SHP77 (cell line): ENCODE measurements at regions not wholly inside any gene's neighbourhood (a gene's known extent, or its start where the extent isn't known, plus 50 kb on each side); places are given as distances from the start of the nearest gene placed in this dataset.

Experiments used
- DNase-seq, 2 experiments: peaks; one replicate each; lab custom pipeline; 2025; lab: John Stamatoyannopoulos, UW

DNA sequence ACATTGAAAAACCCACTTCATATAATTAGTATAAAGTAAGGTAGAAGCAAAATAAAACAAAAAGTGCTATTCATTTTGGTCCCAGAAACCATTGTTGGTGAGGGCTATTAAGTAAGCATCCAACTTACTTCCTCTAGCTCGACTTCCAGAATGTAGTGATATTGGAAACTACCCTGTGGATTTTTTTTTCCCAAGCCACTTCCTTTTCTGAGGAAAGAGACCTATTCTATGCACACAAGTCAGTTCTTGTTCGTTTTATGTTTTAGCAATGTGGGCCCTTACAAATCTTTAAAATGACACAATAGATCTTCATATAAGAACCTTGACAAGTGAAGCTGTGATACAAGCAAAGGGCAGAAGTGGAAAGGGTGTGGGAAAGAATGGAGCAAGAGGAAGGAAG, 402.0 kb upstream of the TBL1XR1 start:
- no peak for DNase-seq

DNA sequence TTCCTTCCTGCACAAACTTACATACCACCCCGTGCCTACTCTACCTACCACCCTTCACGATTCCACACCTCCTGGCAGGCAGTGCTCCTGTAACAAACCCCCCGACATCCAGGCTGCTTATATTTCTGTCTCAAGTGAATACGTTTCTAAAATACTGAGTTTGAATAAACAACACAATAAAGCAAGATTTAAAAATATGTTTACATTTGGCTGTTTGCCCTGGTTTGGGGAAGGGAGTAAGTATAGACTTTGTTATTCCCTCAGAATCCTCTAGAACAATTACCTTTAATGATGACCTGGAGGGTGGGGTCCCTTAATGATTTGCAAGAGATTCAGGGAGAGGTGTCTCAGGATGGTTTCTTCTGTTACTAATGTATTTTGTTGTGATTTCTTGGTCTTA, 402.6 kb upstream of the TBL1XR1 start:
- no peak for DNase-seq

DNA sequence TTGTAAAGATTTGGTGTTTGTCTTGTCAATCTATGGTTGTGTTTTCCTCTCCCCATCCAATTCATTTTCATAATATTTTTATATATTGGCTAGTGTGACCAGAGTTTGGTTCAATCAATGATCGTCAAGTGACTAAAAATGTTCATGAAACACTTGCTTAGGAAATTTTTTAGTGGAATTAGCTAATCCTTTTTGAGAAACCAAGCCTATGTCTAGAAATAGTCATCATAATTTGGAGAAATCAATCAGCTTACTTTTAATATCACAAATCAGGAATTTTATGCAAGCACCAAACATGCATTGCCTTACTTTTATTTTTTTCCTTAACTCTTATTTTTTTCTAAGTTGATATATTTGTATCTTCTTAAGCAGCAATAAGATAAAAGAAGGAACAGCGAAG, 403.1 kb upstream of the TBL1XR1 start:
- no peak for DNase-seq

DNA sequence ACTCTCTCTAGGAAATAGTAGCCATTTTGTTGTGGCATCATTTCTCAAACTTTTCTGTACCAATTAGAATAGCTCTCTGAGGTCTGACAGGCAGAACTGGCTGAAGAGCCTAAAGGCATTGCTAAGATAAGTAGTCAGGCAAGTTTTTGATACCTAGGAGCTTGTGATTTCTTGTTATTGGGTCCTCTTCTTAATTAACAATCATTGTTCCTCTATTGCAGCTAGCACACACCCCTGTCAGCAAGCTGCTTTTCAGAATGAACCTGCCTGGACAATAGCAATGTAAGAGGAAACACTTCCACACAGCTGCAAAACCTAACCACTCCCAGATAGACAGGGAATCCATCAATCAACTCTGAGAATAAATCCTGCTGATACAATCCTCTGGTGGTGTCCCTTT, 403.9 kb upstream of the TBL1XR1 start:
- no peak for DNase-seq

DNA sequence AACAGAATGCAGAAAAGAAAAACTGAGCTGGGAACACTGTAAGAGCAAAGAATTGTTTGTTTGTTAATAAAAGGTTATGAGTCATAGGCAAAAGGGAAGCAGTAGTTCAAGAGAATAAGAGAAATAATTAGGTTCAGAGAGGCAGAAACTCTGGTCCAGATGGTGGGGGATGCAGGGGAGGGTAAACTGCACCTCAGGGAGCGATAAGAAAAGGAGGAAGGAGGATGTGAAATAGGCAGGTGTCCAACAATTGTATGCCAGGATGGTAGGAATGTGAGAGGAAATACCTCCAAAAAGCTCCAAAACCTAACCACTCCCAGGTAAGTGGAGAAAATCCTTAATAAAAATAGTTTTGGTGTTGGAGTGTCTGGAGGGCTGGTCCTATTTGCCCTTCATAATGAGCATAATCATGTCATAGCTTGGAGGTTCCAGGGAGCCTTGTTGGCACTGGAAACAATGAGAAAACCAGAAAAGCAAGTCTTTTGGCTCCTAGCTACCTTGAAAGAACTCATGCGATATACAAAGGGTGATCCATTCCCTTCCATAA, 405.4 kb upstream of the TBL1XR1 start:
- no peak for DNase-seq

DNA sequence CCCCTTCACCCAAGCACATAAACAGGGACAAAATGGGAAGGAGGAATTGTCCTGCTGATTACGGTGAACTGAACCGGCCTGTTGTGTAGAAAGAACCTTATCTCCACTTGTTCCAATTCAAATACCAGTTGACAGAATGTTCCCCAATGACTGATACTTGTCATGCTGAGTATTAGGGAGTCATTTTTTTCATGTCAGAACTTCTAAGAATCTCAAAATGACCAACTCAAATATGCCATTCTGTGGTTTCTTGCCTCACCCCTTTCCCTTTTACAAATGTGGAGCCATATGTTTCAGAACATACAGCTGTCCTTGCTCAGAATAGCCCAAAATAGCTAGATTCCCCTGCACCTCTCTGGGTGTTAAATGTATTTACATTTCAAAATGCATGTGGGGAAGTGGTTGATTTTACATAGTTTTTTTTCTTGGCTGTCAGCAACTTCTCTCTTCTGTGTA, 405.9 kb upstream of the TBL1XR1 start:
- DNase-seq, result no peak

DNA sequence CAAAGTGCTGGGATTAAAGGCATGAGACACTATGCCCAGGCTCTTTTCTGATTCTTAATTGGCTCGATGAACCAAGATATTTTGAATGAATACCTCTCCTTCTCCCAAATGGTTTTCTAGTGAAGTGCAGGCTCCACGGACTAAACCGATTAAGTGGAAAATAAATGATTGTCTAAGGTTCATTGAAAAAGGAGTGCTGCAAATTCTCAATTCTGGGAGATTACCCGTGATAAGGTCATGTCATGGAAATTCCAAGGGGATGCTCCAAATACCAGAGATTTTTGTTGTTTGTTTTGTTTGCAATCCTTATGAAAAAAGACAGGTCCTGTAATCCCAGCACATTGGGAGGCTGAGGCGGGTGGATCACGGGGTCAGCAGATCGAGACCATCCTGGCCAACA, 406.9 kb upstream of the TBL1XR1 start:
- DNase-seq, result no peak

DNA sequence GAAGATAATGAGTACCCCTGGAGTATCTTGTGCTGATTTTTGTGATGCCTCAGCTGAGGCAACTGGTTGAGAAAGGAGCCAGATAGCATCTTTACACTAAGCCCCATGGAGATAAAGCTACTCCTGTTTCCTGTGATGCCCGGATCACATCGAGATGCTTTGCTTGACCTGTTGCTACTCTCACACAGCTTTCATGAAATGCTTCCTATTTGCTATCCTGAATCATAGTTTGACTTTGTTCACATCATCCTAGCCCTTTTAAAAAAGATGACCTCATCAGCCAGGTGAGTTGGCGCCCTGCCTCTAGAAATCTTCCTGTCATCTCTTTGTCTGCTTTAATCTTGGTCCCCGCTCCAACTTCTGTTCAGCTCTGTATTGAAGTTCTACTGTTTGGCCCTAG, 409.6 kb upstream of the TBL1XR1 start:
- DNase-seq, result peak; percentile 58 to 72

DNA sequence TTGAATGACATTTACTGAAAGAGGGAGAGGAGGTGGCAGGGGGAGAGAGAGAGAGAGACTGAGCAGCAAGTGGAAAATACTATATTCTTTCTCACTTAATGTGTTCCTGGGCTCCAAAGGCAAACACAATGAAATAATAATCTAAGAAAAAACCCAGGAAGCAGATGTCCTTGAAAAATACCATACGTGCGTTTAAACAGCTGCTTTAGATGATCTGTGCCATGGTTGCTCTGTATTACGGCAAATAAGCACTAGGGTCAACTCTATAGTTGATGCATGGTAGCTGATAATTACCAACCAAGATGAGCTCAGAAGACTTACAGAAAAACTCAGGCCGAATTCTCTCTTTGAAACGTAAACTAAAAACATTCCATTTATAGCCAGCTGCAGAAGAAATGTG, 410.3 kb upstream of the TBL1XR1 start:
- DNase-seq, result peak; percentile 53 to 66

DNA sequence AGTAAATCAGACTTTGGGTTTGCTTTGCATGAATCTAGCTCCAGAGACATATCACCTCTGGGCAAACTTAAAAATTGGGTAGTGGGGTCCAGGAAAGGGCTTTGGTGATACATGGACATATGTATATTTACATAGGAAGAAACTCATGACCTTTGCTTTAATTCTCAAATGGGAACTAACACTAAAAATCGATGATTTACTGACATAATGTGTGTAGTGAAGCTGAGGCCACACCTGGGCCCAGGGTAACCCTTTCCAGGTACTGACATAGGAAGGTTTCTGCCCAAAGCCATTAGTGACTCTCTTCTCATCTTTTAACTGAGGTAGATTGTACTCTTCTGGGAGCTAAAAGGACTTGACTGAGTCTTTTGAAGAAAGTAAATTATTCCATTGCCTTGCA, 411.2 kb upstream of the TBL1XR1 start:
- DNase-seq, result no peak

DNA sequence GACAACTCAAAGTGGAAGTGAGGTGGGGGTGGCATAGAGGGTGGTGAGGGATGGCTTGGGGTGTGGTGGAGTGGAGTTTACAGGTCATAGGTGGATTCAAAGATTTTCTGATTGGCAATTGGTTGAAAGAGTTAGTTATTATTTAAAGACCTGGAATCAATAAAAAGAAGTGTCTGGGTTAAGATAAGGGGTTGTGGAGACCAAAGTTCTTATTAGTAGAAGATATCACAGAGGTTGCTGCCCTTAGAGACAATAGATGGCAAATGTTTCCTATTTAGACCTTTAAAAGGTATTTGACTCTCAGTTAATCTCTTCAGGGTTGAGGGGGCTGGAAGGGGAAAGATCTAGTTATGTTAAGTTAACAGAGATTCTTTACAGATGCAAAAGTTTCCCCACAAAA, 412.3 kb upstream of the TBL1XR1 start:
- DNase-seq, result no peak

DNA sequence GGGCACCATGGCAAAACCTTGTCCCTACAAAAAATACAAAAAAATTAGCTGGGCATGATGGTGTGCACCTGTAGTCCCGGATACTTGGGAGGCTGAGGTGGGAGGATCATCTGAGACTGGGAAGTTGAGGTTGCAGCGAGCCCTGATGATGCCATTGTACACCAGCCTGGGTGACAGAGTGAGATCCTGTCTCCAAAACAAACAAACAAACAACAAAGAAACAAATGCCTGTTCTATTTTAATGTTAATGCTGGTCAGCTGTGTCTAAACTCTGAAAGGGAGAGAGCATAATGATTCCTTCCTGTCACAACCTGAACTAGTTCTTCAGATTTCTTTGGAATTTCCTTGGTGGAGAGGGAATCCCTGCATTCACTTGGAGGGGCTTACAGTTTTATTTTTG, 413.0 kb upstream of the TBL1XR1 start:
- DNase-seq, result no peak

DNA sequence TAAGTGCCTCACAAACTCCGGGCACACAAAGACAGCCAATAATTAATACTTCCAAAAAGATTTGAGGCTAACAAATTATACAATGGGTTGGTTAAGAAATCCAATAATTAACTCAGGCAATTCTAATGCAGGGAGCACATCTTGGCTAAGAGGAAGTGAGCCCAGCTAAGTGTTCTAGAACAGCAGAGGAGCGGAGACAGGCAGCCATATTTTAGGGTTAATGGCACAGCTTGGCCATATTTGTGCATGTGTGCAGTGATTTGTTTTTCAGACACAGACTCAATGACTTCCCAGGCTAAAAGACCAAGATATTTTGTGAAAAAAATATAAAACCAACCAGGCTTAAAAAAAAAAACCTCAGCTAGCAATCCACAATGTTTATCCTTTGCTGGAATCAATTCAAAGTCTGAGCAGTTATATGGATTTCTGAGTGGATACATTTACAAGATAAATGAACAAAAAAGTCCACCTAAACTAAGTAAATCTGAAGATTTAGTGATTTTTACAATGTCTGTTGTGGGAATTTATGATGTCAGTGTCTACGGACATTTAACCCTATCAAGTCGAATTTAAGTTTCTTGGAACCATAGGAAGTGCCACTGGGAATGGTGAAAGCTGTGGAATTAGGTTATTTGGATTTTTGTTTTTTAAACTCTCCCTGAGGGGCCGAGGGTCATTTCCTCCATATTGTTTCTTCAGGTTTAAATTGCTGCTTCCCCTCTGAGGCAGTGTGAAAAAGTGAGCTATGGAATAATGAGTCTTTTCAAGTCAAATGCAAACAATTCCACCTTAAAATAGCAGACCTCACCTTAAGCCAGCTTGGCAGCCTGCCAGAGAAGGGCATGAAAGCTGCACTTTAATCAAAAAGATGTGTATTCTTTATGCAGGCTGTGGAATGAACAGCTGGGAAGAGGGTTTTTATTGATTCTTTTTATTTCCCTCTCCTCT, 413.7 kb upstream of the TBL1XR1 start:
- peak; percentile 64 to 83 for DNase-seq

DNA sequence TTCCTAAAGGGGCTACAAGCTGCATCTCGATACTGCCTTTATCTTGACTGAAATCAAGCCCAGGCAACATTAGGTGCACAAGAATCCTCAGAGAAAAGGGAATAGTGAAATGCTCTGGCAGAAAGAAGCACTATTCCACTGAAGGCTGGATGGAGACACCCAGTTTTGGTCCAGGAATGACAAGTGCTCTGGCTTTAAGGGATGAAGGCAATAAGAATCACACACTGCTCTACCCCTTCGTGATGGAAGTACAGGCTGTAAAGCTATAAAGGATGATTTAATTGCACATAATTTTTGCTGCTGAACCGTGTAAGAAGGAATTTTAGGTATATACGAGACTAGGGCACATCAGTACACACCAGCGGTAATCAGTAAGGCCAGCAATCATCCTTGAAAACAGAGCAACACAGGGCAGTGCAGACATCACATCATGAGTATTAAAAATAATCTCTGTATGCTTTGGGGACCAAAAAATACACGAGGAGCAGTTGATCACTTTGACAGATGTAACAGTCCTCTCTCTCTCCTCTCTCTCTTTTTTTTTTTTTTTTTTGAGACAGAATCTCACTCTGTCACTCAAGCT, 414.6 kb upstream of the TBL1XR1 start:
- DNase-seq, result no peak

DNA sequence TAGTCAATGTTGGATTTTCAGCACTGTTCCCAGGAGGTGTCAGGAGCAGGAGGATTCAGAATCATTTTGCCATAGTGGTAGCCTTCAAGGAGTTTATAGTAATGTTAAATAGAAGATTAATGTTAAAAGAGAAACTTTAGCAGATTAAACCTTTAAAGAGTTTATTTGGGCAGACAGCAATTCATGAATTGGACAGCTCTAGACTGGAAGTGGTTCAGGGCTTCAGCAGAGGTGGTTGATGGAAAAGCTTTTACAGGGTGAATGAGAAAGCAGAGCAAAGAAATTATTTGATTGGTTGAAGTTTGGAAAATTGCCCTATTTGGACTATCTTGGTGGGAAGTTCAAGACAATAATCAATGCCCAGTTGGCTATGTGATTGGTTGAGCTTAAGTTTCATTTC, 416.6 kb upstream of the TBL1XR1 start:
- no peak for DNase-seq

DNA sequence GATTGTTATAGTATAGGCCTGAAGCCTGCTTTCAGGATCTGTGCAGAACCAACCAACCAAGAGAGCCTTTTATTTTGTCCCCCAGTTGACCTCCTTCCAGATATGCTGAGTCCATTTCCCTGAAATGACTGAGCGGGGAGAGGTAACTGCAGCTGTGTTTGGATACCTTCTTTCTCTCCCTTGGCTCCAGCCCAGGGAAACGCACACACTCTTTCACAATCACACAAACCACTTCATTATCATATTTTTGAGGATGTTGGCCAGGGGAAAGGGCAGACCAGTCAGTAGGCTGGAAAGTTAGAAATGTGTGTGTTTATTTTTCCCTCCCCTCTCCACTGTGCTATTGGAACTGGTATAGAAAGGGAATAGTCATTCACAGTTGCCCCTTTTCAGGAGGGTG, 417.7 kb upstream of the TBL1XR1 start:
- peak; percentile 95 to 97 for DNase-seq

DNA sequence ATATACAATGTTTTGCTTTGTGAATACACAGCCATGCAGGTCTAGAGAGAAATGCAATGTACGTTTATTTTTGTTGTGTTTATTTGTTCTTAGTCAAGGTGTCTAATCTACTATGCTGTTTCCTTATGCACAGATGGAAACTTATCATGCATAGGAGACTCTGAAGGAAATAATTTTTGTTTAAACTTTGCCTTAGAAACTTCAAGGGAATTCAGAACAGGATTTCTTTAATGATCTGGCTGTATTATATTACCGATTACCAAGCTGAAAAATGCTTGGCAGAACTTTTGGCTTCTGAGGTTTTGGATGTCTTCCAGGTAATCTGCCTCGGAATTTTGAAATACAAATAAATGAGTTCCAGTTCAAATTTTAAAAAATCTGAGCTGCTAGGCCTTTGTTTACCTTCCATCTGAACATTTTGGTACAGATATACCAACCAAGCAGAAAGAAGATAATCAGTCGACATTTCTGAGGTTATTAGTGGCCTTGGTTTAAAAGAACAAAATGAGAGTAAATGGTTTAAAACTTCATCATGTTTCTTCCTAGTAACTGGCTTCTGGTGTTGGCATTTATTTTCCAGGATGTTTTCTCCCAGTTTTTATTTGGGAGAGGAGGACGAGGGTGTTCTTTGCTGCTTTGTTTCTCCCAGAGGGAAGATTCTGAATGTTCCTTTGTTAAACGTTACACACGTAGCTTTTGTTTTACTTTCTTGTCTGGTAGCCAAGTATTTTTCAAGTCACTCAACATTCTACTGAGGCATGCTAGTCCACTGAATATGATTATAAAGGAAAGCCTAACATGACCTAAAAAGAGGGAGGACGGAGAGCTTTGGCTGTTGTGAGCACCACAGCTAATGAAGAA, 421.8 kb upstream of the TBL1XR1 start:
- no peak for DNase-seq

DNA sequence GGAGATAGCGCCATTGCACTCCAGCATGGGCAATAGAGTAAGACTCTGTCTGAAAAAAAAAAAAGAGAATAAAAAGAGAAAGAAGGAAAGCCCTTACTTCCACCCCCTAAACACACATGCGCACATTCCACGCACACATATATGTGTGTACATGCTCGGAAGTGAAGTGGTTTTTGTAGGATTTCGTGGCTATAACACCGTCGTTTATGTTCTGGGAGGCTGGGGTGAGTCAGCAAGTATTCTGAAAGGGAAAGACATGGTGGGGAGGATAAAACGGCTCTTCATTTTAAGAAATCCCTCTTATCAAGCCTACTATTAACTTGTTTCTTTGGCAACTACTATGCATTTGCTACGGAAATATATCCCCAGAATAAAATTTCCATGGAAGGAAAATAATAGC, 422.8 kb upstream of the TBL1XR1 start:
- DNase-seq, result no peak

DNA sequence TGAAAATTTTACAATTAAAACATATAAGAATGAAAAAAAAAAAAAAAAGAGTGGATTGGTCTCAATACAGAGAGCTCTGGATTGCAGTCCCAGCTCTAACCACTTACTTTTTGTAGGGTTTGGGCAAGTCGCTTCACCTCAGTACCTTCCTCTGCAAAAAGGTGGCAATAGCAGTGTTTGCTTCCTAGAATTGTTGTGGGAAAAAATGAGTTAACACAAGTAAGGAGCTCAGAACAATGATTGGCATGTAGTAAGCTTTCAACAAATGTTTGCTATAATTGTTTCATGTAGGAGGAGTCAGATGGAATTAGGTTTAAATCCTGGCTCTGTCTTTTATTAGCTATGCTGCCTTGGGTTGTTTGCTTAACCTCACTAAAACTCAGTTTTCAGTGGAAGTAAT, 425.2 kb upstream of the TBL1XR1 start:
- DNase-seq, result no peak

DNA sequence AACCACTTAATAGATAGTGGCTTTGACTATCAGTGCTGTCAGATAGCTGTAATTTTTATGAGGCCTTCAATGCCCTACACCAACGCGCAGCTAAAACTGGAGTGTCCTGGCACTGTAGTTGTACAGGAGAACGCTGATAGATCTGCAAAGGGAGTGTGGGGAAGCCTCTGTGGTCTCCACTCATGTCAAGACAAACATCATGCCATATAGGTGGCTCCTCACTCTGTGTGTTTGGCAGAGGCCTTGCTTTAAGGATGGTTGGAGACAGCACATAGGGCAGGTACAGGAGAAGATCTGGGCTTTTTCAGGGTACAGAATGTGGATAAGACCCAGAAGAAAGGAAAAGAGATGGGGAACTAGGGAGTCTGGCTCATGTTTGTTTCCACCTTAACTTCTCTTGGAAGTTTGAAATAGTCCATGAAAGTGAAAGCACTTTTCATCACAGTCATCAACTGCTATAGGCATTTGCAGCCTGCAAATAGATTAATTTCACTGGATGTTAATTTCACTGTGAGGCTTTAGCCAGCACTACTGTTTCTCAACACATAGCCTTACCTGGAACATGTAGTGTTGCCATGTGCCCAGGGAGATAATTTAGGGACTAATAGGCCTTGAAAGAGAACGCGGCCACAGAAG, 425.8 kb upstream of the TBL1XR1 start:
- DNase-seq, result no peak

DNA sequence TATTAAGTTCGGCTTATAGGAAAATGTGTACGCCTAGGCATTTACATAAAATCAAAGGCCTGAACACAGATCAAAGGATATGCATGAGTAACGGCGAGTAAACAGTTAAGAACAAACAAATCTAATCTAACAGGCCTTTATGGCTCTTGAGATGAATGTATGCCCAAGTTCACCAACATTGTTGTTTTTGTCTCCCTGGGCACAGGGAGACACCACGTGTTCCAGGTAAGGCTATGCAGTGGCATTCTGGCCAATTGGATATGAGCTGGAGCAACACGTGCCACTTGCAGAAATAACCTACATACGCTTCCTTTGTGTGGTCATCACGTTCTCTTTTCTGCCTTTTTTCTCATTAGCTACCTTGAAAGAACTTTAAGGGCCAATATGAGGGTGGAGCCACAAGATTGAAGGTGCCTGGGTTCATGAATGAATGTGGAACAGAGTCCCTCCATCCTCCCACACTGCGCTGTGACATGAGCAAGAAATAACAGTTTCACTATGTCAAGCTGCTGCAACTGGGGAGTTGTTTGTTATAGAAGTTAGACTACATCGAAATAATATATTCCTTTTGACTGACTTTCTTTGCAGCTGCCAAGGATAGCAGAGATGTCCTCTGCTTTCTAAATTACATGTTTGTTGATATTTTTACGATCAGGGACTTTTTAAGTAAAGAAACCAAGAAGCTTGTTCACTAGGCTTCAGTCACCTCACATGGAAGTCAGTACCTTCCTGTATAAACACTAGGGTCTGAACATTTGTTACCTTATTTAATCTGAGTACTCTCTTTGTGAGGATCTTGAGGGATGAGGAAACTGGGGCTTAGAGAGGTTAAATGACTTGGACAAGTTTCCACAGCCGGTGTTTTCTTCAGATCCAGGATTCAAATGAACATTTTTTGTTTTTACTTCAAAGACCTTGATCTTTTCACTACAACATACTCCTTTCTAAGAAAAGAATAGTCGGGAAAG, 427.5 kb upstream of the TBL1XR1 start:
- peak in 1 of 2 experiments; percentile 29 for DNase-seq
